Ishikawa (cell line): ENCODE measurements at regions not wholly inside any gene's neighbourhood (a gene's known extent, or its start where the extent isn't known, plus 50 kb on each side); places are given as distances from the start of the nearest gene placed in this dataset.

ENCODE experiments used
- EP300 ChIP-seq: IDR thresholded peaks from 2 replicates; pipeline ENCODE4 v1.6.1; 2012; ENCODE audit warnings: borderline replicate concordance
- FOXM1 ChIP-seq: IDR thresholded peaks from 2 replicates; pipeline ENCODE4 v1.6.1; 2012; ENCODE audit warnings: low read depth, borderline replicate concordance
- REST ChIP-seq: IDR thresholded peaks from 2 replicates; pipeline ENCODE4 v1.6.1; 2012; ENCODE audit warnings: low read depth, mild to moderate bottlenecking
- USF1 ChIP-seq: IDR thresholded peaks from 2 replicates; pipeline ENCODE4 v1.6.1; 2012
- YY1 ChIP-seq: IDR thresholded peaks from 2 replicates; pipeline ENCODE4 v1.6.1; 2012; ENCODE audit warnings: low read depth
- ZBTB7A ChIP-seq: IDR thresholded peaks from 2 replicates; pipeline ENCODE4 v1.6.1; 2012; ENCODE audit warnings: low read depth
- TF ChIP-seq, protein P1 (sequence below): IDR thresholded peaks from 2 replicates; pipeline ENCODE4 v1.6.1; 2012

GRCh38 chr18:30343090-30343489 is 699.5 kb downstream of the DSC3 start:
- TF ChIP-seq, protein P1, sequence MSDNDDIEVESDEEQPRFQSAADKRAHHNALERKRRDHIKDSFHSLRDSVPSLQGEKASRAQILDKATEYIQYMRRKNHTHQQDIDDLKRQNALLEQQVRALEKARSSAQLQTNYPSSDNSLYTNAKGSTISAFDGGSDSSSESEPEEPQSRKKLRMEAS = no peak
- no peak for TF ChIP-seq ZBTB7A
- TF ChIP-seq FOXM1 = no peak
- no peak for TF ChIP-seq USF1
- no peak for TF ChIP-seq EP300
- no peak for TF ChIP-seq YY1
- no peak for TF ChIP-seq REST
